Stimulated activated CD8-positive, alpha-beta memory T cell treated with anti-CD3 and anti-CD28 coated beads, Interleukin-2, amount 100 ng/mL, for 1 hour (primary cell): ENCODE measurements at regions not wholly inside any gene's neighbourhood (a gene's known extent, or its start where the extent isn't known, plus 50 kb on each side); places are given as distances from the start of the nearest gene placed in this dataset.
"Not testable (repeated sequence)": the region's sequence is repeated elsewhere in the genome, so short reads cannot be mapped to it uniquely, and the experiment has no call there.

Experiments used
- DNase-seq, 2 donors: peaks; one replicate each; pipeline ENCODE4 v3.0.0-alpha.2; 2020; ENCODE audit warnings: low read depth in 2 of 2

GRCh38 chr6:85128781-85129180, 321.1 kb upstream of the NT5E start:
- no peak for DNase-seq

GRCh38 chr6:85128256-85128655, 321.6 kb upstream of the NT5E start:
- DNase-seq: not testable (repeated sequence)

GRCh38 chr6:85127696-85128243, 322.1 kb upstream of the NT5E start:
- DNase-seq: no peak

- DNase-seq: no peak
Observed at GRCh38 chr6:85127168-85127498, 322.8 kb upstream of the NT5E start.

- DNase-seq: no peak
Observed at GRCh38 chr6:85126485-85127167, 323.3 kb upstream of the NT5E start.

GRCh38 chr6:85125526-85125925, 324.4 kb upstream of the NT5E start:
- no peak for DNase-seq

- no peak for DNase-seq
Observed at GRCh38 chr6:85124472-85125354, 325.2 kb upstream of the NT5E start.

- DNase-seq: no peak
Observed at GRCh38 chr6:85121158-85121557, 328.7 kb upstream of the NT5E start.

GRCh38 chr6:85118652-85119235, 331.1 kb upstream of the NT5E start:
- no peak for DNase-seq

- DNase-seq: no peak
Observed at GRCh38 chr6:85118233-85118632, 331.6 kb upstream of the NT5E start.

GRCh38 chr6:85116475-85116874, 333.4 kb upstream of the NT5E start:
- no peak for DNase-seq

- no peak for DNase-seq
Observed at GRCh38 chr6:85115876-85116275, 334.0 kb upstream of the NT5E start.

GRCh38 chr6:85115376-85115775, 334.5 kb upstream of the NT5E start:
- DNase-seq: no peak

GRCh38 chr6:85114581-85114935, 335.3 kb upstream of the NT5E start:
- no peak for DNase-seq

GRCh38 chr6:85113934-85114580, 335.8 kb upstream of the NT5E start:
- DNase-seq: no peak

GRCh38 chr6:85112540-85112939, 337.3 kb upstream of the NT5E start:
- DNase-seq: no peak

GRCh38 chr6:85111481-85112011, 338.3 kb upstream of the NT5E start:
- DNase-seq: no peak

- no peak for DNase-seq
Observed at GRCh38 chr6:85110943-85111342, 338.9 kb upstream of the NT5E start.

- no peak for DNase-seq
Observed at GRCh38 chr6:85107701-85108100, 342.2 kb upstream of the NT5E start.

GRCh38 chr6:85096976-85097375, 332.6 kb upstream of the TBX18 start:
- DNase-seq: no peak

GRCh38 chr6:85092226-85092625, 327.8 kb upstream of the TBX18 start:
- DNase-seq: no peak

- no peak for DNase-seq
Observed at GRCh38 chr6:85089255-85089654, 324.9 kb upstream of the TBX18 start.
